PC-9 (cell line): ENCODE measurements at regions not wholly inside any gene's neighbourhood (a gene's known extent, or its start where the extent isn't known, plus 50 kb on each side); places are given as distances from the start of the nearest gene placed in this dataset.

Experiments
- CTCF ChIP-seq: fragments of 200-600 bp; sonication (generic); conservative IDR thresholded peaks from 2 replicates; pipeline ENCODE4 v1.6.1; 2017; ENCODE audit warnings: mixed run types, antibody characterized with exemption, mild to moderate bottlenecking, moderate library complexity
- EZH2 ChIP-seq: fragments of 200-600 bp; sonication (generic); IDR thresholded peaks from 2 replicates; pipeline ENCODE4 v1.8.0; 2017; ENCODE audit warnings: antibody characterized with exemption, low read depth

- no peak for TF ChIP-seq CTCF
- TF ChIP-seq EZH2 = no peak
Measured at GRCh38 chr6:163790266-163790840, 375.8 kb downstream of the QKI start.
